NCI-H524 treated with DMSO at 0.1 percent for 48 hours (cell line): ENCODE measurements at regions not wholly inside any gene's neighbourhood (a gene's known extent, or its start where the extent isn't known, plus 50 kb on each side); places are given as distances from the start of the nearest gene placed in this dataset.
A peak's percentile ranks its signal among the peaks of the same experiment; 100 is the strongest.

Experiments used
- DNase-seq: peaks from one replicate; lab custom pipeline; 2025; lab: John Stamatoyannopoulos, UW

DNA sequence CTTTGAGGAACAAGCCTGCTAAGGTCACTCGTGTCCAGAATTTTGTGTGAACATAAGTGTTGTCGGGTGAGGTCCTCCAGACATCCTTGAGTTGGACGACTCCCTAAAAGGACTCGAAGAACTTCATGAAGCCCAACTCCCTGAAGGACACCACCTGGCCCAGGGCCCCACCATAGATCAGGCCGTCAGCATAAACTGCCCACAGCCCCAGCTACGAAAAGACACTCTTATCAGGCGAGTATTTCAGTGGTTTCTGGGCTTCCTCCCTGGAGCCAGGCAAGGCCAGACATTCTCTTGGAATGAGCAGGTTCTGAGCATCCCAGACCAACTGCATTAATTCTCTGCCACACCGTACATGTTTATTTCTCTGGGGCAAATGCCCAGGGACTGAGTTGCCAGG is 170.1 kb downstream of the IGLL1 start:
- no peak for DNase-seq

DNA sequence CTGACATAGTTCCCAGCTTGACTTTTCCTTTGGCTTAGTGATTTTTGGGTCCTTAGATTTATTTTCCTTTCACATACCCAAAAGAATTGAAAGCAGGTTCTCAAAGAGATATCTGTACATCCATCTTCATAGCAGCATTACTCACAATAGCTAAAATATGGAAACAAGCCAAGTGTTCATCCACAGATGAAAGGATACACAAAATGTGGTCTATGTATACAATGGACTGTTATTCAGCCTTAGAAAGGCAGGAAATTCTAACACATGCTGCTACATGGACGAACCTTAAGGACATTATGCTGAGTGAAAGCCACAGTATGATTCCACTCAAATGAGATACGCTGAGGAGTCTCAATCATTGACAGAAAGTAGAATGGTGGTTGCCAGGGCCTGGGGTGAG is 171.8 kb downstream of the IGLL1 start:
- no peak for DNase-seq

DNA sequence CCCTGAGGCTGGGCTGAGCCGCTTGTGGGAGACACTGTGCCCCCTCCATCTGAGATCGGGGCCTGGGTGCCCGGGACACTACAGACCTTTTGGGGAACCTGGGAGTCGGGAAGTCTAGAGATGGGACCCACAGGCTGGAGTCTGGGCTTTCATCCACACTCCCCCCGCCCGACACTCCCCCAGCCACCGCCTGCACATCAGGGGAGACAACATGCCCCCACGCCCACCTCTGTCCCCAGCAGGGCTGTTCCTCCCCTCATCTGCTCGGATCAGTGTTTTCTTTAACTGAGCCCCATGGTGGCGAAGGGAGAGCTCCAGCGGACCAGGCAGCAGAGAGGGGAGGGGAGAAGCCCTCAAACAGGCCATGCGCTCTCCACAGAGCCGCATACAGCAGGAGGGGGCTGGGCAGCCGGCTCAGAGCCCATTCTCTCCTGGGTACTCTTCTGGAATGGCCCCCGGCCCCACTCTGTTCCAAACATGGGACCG is 174.7 kb downstream of the IGLL1 start:
- no peak for DNase-seq

DNA sequence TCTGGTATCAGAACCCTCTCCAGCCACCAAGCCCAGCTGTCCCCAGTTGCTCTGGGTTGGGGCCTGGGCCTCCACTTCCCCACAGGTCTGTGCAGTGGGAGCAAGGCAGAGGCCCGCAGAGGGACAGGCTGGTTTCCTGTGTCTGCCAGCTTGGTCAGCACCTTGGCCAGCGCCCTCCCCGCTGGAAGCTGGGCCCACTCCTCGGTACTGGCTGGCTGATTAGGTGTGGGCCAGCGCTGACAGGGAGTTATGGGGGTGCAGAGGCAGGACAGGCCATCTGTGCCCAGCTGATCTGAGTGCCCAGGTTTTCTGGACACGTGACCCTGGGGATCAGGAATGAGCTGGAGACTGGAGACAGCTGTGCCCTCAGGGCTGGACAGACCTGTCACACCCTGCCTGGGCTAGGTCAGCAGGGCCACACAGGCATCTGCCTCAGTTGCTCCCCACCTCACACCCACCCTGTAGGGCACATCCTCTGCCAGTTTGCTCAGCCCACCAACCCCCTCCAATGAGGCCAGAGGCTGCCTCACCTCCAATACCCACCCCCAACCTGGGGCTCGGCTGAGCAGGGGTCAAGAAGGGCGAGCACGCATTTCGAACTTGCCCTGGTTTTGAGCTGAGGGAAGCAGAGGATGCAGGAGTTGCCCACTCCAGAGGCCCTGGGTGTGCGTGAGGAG is 175.3 kb downstream of the IGLL1 start:
- no peak for DNase-seq

DNA sequence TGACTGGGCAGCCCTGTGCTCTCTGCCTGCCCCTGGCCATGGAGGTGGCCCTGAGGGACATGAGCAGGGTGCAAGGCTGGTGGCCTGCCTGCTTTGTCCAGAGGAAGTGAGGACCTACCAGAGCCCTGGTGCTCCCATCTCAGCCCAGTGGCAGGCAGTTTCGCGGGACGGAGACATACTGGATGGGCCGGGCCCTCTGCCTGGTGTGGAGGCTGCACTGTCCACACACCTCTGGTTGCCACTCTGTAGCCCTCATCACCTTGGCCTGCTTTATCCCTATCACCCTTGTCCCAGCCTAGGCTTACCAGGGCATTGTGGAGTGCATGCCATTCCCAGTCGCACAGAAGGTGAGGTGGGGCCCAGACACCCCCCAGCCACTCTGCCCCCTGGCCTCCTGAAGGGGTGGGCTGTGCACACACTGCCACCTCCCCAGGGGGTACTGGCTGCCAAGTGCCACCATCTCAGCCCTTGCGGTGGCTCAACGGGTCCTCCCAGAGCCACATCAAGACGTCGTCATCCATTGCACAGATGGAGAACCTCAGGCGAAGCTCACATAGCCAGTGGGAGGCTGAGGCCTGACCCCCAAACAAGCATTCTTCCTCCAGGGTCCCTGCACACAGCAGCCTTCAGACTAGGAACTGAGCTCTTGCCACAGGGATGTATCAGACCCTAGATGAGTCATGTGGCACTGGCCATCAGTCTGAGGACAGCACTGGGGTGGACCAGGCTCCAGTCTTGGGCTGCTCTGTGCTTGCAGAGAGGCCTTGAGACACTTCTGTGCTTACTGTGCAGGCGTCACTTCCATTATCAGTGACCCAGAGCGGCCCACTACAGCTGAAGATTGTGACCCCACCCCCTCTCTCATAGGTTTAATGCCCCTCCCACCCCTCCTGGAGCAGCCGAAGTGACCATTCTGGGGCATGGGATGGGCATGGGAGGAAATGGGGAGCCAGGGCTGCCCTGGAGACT is 176.1 kb downstream of the IGLL1 start:
- no peak for DNase-seq

DNA sequence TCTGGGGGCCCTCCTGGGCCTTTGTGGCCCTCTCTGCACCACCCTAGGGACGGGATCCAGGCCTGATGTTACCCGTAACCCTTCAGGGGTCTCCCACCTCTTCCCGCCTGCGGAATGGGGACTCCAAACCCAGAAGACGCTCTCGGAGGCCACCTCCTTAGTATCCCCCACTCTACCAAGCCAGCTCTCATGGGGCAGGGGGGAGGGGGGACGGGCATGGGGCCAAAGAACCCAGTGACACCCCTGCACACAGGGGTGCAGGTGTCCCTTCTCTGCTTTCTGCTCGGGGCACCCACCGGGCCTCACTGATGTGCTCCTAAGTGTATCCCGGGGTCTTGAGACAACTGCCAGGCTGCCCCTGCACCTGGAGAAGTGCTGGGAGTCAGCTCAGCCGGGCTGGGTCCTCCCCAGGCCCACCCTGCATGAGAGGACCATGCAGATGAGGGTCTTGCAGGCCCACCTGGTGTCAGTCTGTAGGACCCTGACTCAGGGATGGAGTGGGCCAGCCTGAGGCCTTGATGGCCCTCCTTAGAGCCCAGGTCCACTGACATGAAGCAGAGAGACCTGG is 176.9 kb downstream of the IGLL1 start:
- DNase-seq, result no peak

DNA sequence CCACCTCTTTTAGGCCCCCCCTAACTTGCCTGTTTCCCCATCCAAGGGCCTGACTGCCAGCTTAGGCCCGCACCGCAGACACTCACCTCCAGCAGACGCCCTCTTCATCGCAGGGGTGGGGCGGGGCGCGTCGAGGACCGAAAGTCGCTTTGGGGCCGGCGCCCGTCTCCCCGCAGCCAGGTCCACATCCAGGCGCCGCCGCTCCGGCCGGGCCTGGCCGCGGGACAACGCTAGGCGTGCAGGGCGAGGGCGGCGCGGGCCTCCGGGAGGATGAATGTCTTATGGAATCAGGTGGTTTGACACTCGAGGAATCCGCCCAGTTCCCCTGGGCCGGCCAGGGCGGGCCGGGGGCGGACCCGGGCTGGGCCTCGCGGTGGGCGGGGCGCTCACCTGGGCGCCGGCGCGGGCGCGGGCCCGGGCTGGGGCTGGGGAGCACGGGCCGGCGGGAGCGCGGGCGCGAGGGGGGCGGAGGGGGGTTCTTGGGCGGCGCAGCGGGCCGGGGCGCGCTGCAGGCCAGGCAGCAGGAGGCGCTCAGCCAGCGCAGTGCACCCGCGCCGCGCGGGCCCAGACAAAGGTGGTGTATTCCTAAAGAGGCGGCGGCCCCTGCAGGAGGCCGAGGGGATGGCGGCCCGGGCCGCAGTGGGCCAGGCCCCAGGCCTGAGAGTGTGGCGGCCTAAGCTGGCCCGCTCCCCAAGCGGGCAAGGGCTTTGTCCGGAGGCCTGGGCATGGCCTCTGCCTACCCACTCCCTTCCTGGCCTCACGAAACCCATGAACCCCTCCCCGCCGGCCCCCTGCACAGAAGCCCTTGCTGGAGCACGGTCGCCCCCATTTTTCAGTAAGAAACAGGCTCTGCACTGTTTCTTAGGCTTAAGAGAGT is 177.6 kb downstream of the IGLL1 start:
- DNase-seq, result peak; percentile 12

DNA sequence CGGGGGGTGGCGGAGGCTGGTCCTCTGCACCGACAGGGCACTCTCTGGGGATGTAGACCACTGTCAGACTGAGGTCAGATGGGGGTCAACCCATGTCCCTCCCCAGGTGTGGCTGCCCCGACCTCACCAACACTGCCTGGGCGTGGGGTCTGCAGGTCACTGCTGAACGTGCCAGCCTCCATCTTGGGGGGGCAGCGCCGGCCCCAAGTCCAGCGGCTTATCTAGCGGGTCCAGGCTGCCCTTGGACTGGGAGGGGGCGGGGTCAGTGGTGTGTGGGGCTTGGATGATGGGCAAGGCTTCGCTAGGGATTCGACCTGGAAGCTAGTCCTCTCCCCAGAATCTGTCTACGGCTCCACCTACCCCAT is 178.2 kb downstream of the IGLL1 start:
- DNase-seq, result no peak

DNA sequence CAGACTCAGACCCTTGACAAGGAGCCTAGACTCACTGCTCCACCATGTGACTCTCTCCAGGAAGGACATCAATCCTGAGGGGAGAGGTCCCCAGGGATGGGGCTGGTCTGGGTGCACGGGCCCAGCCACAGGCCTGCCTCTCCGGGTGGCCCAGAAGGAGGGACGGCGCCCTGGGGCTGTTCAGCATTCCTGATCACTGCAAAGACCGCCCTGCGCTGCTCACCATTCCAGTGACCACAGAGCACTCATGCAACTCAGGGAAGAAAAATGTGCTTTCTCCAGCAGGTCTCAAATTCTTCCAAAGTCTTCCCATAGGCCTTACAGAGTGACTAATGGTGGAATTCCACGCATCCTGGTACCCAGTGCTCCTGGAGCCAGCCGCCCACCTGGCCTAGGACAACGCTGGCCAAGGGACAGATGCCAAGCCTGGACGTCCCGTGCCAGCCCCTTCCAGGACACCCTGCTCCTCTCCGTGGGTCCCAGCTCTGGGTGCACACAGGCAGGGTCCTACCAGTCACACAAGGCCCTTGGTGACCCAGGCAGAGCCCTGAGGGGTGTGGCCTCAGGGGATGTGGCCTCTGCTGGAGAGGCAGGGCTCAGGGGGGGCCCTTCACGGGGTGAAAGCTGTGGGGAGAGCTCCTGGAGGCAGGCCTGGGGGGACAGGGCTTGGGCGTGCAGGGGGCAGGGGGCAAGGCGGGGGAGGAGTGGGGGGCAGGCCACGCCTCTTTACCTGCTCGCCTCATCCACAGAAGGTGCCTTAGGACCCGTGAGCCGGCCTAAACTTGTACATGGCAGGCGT is 178.8 kb downstream of the IGLL1 start:
- no peak for DNase-seq

DNA sequence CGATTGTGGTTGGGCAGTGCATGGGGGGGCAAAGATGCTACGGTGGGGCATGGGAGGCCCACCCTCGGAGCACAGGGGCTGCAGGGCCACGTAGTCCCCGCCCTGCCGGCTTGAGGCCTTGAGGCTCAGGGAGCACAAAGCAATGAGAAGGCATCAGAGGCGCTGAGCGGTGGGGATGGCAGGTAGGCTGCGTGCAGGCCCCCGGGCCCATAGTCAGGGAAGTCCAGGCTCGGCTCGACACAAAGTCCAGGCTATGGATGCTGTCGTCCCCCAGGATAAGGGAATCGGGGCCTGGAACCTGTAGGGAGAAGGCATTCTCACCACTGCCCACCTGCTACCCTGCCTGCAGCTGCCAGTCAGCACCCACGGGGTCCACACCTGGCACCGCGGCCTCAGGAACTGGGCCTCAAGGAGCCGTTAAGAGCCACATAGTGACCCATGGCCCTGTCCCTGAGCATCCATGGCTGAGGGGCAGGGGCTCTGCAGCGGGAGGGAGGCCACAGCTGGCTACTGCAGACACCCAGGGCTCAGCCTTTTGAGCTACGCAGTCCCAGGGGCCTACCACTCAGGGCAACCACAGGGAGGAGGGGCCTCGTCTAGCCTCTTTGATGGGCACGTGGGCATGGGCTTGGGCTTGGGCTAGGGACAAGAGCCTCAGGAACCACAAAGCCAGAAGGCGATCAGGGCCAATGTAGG is 179.7 kb downstream of the IGLL1 start:
- no peak for DNase-seq

DNA sequence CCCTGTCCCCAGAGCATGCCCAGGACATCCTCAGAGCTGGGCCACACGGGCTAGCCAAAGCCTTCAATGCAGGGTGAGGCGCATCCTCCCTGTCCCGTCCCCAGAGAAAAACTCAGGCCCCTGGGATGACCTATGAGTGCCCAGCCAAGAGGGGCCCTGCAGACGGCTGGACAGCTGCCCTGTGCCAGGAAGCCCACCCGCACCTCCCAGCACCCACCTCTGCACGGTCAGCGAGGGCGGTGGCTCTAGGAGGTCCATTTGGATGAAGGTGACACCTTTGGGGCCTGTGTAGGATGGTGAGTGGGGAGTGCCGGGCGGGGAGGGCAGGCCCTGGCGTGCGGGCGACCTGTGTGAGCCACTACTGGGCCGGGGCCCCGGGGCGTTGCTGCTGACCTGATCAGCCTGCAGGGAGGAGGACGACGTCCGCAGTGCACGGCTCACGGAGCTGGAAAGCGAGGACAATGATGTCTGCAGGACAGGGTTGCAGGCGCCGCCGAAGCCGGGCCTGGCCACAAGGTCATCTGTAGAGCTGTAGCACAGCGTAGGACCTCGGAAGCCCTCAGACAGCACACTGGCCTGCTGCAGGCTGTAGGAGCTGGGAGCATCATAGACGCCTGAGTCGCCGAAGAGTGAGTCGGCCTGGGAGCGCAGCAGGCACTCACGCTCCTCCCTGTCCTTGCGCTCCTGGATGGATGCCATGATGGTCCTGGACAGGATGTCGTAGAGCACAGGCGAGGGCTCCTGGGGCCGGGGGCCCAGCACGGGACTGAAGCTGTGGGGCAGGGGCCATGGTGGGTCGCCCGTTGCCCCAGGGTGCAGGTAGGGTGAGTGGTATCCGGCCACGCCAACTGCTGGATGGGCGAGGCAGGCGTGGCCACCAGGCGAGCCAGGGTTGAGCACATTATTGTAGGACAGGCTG is 180.5 kb downstream of the IGLL1 start:
- DNase-seq, result no peak

DNA sequence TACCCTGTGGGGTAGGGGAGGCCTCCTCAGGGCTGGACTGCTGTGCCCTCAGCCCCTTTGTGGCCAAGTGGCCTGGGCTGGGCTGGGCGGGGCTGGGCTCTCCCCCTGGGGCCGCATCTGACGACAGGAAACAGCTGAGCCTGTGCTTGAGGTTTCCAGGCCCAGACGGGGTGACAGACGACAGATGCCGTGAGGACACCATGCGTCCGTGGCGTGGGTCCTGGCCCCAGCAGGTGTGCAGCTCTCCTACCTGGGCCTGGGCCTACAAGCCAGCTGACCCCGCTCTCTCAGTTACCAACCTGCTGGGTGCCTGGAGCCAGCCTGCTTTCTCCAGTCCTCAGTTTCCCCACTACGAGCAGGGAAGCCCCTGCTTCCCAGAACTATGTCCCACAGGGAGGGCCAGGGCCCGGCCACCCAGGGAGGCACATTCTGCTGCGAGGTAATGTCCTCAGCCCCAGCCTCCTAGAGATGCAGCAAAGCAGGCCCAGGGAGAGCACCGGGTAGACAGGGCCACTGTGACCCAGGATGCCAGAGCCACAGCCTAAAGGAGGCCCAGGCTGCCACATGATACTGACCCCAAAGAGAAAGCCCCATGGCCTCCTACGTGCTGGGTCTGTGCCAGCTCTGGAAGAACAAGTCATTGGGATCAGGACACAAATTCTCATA is 181.3 kb downstream of the IGLL1 start:
- DNase-seq, result no peak

DNA sequence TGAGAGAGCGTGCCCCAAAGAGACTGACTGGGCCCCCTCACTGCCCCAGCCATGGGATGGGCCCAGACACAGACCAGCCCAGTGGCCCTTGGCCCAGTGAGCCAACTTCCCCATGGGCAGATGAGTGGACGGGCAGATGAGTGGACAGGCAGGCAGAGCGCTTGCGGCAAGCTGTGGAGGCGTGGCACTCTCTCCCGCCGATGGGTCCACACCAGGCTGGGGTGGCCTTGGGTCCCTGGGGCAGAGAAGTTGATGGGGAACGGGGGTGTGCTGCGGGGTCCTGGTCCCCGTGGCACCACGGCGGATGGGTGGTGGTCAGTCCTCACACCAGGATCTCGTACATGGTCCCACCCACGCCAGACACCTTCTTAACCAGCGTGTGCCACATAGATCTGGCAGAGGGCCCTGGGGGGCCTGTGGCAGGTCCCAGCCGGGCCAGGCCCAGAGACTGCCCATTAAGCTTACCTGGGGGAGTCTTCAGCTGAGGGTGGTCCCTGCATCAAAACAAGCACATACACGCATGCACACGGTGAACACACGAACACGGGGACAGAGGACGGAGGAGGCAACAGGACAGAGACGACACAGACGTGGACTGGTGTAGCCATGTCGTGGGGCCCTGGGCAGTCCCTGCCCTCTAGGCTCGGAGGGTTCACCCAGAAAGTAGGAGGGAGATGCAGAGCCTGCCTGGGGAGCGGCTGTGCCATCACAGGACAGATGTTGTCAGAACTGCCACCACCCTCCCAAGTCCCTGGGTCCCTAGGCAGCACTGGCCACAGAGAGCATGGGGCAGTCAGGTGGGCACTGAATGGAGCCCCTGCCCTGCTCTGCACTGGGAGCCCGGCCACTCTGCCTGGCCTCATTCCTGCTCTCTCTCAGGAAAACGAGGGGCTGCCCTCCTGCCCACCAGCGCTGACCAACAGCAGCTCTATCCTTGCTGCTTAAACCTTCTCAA is 182.2 kb downstream of the IGLL1 start:
- DNase-seq, result no peak

DNA sequence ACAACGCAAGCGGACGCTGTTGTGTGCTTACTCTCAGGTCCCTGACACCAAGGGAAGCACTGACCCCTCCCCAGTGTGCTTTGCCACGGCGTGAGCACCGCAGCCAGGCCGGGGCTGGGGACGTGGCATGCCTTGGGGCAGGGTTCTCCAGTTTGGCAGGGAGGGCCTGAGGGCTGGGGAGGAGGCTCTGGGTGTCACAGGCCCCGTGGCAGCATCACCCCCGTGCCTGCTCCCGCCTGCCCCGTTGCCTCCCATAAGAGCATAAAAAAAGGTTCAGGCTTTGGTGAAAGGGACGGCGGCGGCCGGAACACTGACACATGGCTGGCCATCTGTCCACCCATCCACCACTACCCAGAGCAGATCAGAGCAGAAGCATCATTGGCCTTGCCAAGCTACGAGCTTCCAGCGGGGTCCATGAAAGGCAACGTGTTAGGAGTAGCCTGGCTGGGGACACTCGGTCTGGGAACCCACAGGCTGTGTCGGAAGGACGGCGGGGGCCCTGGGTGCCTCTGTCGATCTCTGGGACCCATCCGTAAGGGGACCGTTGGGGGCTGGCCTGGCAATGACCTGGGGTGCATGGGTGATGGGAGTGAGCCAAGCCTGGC is 183.0 kb downstream of the IGLL1 start:
- no peak for DNase-seq

DNA sequence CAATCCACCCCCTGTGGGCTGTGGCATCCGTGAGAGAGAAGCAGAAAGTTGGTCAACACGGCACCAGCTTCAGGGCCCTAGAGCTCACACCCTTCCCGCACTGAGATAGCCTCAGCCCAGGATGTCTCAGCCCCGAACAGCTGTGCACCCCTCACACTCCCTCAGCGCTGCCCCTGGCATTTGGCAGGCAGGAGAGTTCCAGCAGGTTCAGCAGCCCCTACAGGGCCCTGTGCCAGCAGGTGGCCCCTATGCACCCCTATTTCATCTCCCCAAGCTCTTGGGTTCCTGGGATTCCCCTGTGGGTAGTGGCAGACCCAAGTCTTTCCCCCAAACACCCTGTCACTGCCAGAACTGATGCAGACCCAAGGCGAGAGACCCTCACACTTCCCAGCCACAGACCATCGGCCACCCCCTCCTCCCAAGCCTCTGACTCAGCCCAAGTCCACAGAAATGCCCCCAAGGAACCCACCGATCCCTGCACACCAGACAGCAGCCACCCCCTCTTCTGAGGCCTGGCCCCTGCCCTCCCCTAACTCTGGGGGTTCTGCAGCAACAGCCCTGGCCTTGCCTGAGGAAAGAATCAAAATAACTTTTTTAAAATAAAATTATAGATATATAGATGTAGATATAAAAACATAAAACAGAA is 183.6 kb downstream of the IGLL1 start:
- DNase-seq, result peak; percentile 3

DNA sequence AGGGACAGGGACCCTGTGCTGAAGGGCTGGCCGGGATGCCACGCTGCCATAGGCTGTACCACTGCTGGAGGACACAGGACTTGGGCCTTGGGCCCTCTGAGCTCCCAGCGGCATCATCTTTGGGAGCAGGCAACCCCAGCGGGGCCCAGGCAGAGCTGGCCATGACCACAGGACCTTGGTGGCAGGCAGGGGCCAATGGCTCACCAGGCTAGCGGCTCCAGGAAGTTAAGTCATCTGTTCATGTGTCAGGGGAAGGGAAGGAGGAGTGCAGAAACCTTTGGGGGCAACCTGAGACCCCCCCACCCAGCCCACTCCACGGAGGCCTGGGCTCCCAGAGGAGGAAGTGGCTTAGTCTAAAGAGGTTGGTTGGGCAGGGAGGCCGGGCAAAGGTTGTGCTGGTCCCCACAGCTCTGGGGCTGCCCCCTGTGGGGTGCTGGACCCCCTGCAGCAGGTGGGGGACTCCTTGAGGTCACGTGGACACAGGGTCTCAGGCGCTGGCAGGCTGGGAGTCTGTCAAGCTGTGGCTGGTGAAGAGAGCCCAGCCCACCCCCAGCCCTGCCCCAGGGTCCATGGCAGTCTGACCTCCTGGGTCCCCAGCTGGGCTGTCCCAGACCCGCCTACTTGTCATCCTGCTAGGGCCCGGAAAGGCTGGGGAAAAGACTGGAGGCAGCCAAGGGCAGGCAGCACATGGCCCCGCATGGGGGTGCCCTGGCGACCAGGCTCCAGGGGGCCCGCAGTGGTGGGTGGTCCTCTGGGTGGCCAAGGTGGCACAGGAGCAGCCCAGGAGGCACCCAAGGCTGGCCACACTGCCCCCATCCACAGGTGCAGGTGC is 184.3 kb downstream of the IGLL1 start:
- no peak for DNase-seq
